ENCODE measurements at regions not wholly inside any gene's neighbourhood (a gene's known extent, or its start where the extent isn't known, plus 50 kb on each side); places are given as distances from the start of the nearest gene placed in this dataset.

DNA sequence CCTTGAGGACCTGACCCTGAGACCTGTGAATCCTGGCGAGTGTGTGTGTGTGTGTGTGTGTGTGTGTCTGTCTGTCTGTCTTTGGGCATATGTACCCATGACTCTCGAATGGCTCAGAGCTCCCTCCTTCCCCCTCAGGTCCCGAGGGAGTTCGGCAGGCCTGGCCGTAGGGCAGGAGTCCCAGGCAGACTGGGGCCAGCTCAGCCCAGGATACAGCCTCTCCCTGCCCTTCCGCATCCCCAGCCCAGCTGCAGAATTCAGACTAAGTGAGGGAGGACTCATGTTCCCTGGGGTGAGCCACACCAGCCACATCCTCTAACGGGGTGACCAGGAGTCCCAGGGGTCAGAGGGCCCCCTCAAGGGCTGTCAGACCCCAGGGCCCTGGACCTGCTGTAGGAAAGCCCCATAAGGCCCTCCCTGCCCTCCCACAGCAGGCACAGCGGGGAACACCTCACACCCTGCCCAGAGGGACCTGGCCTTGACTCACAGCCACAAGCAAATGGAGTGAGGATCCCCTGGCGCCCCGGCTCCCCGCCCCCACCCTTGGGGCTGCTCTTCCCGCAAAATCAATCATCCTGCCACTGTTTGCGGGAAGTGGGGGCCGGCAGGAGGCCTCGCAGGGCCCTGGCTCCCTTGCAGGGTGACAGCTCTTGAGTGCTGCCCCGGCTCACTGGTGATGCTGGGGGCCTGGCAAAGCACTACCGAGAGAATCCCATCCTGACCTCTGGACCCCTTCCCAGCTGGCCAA lies 101.7 kb upstream of the CASZ1 start:
- Histone ChIP-seq H3K4me3 (IDR thresholded peaks at IDR 0.05; ENCODE audit: insufficient read depth, low read depth, low read length) (no peak overlapping the region), H4K20me1 (ENCODE audit: insufficient read depth) (no peaks in the 10 kb centered on the region), H3K79me2 (ENCODE audit: insufficient read depth, low read depth) (no peaks in the 10 kb centered on the region), H3K4me2 (no peak overlapping the region), H3K27me3 (ENCODE audit: insufficient read depth, low read depth) (peaks cover 98% of the 10 kb centered on the region), H2AFZ (ENCODE audit: low read depth) (no peak overlapping the region), H3K27ac (no peak overlapping the region), H3K9ac (no peak overlapping the region), H3K4me1 (ENCODE audit: low read depth, poor library complexity, severe bottlenecking) (no peaks in the 10 kb centered on the region), H3K36me3 (ENCODE audit: insufficient read depth) (no peaks in the 10 kb centered on the region)
- TF ChIP-seq, protein P1, sequence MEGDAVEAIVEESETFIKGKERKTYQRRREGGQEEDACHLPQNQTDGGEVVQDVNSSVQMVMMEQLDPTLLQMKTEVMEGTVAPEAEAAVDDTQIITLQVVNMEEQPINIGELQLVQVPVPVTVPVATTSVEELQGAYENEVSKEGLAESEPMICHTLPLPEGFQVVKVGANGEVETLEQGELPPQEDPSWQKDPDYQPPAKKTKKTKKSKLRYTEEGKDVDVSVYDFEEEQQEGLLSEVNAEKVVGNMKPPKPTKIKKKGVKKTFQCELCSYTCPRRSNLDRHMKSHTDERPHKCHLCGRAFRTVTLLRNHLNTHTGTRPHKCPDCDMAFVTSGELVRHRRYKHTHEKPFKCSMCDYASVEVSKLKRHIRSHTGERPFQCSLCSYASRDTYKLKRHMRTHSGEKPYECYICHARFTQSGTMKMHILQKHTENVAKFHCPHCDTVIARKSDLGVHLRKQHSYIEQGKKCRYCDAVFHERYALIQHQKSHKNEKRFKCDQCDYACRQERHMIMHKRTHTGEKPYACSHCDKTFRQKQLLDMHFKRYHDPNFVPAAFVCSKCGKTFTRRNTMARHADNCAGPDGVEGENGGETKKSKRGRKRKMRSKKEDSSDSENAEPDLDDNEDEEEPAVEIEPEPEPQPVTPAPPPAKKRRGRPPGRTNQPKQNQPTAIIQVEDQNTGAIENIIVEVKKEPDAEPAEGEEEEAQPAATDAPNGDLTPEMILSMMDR (conservative IDR thresholded peaks at IDR 0.05; ENCODE audit: low read depth, low read length) = no peak

DNA sequence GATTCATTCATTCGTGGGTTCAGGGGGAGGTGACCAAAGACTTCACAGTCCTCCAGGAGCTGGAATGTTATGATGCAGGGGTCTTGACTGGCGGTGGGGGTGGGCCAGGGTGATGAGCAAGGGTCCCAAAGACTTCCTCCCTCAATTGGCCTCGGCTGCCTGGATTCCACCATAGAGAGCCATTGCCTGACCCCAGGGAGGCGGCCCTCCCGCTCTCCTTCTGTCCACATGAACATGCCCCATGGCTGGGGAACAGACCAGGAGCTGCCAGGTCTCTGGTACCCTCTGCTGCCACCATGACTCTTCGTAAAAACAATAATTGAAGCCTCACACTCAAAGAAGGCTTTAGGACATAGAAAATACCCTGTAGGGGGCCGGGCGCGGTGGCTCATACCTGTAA lies 102.5 kb upstream of the CASZ1 start:
- Histone ChIP-seq H3K27me3 (ENCODE audit: insufficient read depth, low read depth) (peaks cover 98% of the 10 kb centered on the region), H3K4me1 (ENCODE audit: low read depth, poor library complexity, severe bottlenecking) (no peaks in the 10 kb centered on the region), H3K4me3 (IDR thresholded peaks at IDR 0.05; ENCODE audit: insufficient read depth, low read depth, low read length) (no peak overlapping the region), H3K27ac (no peak overlapping the region), H3K79me2 (ENCODE audit: insufficient read depth, low read depth) (no peaks in the 10 kb centered on the region), H3K4me2 (no peak overlapping the region), H3K36me3 (ENCODE audit: insufficient read depth) (no peaks in the 10 kb centered on the region), H4K20me1 (ENCODE audit: insufficient read depth) (no peaks in the 10 kb centered on the region), H2AFZ (ENCODE audit: low read depth) (no peak overlapping the region), H3K9ac (no peak overlapping the region)
- TF ChIP-seq, protein P1 (conservative IDR thresholded peaks at IDR 0.05; ENCODE audit: low read depth, low read length) = no peak

DNA sequence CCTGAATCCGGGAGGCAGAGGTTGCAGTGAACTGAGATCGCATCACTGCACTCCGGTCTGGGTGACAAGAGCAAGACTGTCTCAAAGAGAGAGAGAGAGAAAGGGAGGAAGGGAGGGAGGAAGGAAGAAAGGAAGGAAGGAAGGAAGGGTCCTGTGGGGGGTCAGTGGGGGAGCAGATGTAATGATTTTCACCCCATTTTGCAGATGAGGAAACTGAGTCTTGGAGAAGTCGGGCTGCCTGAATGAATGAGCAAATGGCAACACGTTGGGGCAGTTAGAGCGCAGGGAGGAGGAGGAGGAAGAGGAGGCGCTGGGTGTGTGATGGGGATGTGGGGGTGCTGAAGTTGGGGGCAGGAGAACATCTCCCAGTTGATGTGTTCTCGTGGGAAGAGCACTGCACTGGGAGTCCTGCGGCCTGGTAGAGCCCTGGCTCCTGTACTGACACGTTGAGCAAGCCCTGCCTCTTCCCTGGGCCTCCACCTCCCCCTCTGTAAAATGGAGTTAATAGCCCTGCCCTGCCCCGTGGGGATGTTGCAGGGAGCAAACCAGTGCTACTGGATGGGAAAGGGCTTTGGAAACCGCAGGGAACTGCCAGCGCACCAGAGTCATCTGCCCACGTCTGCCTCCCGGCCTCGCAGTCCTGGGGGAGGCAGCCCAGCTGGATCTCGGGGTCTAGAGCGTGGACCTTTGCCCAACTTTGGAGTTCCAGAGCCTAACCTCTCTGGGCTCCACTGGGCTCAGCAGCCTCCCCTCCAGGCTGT lies 103.2 kb upstream of the CASZ1 start:
- no peaks in the 10 kb centered on the region for H3K79me2 ChIP-seq (ENCODE audit: insufficient read depth, low read depth)
- peaks cover 98% of the 10 kb centered on the region for H3K27me3 ChIP-seq (ENCODE audit: insufficient read depth, low read depth)
- no peak overlapping the region for H3K9ac ChIP-seq
- H3K4me3 ChIP-seq (IDR thresholded peaks at IDR 0.05; ENCODE audit: insufficient read depth, low read depth, low read length) = no peak overlapping the region
- TF ChIP-seq, protein P1 (conservative IDR thresholded peaks at IDR 0.05; ENCODE audit: low read depth, low read length) = no peak
- no peak overlapping the region for H2AFZ ChIP-seq (ENCODE audit: low read depth)
- no peaks in the 10 kb centered on the region for H4K20me1 ChIP-seq (ENCODE audit: insufficient read depth)
- no peak overlapping the region for H3K4me2 ChIP-seq
- H3K4me1 ChIP-seq (ENCODE audit: low read depth, poor library complexity, severe bottlenecking) = no peaks in the 10 kb centered on the region
- no peak overlapping the region for H3K27ac ChIP-seq
- H3K36me3 ChIP-seq (ENCODE audit: insufficient read depth) = no peaks in the 10 kb centered on the region

DNA sequence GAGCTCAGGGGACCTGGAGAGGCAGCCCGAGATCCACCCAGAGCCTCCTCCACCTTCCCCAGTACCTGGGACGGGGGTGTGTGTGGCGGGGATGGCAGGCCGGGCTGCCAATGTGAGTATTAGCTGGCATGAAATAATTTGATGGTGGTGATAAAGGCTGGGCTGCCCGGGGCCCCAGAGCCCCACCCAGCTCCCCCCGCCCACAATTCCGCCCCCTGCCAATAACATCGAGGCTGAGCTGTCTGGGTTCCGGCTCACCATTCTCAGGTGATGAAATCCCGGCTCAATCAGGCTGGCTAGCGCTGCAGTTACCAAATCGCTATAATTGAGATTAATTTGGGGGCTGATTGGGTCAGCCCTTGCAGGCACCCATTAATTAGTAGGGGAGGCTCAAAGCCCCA lies 103.8 kb upstream of the CASZ1 start:
- TF ChIP-seq, protein P1 (conservative IDR thresholded peaks at IDR 0.05; ENCODE audit: low read depth, low read length) = no peak
- Histone ChIP-seq H3K27ac (no peak overlapping the region), H3K9ac (no peak overlapping the region), H3K4me1 (ENCODE audit: low read depth, poor library complexity, severe bottlenecking) (no peaks in the 10 kb centered on the region), H3K4me2 (no peak overlapping the region), H2AFZ (ENCODE audit: low read depth) (no peak overlapping the region), H3K79me2 (ENCODE audit: insufficient read depth, low read depth) (no peaks in the 10 kb centered on the region), H4K20me1 (ENCODE audit: insufficient read depth) (no peaks in the 10 kb centered on the region), H3K4me3 (IDR thresholded peaks at IDR 0.05; ENCODE audit: insufficient read depth, low read depth, low read length) (no peak overlapping the region), H3K36me3 (ENCODE audit: insufficient read depth) (no peaks in the 10 kb centered on the region), H3K27me3 (ENCODE audit: insufficient read depth, low read depth) (peaks cover 96% of the 10 kb centered on the region)

Data from KMS-11 (cell line).